ENCODE measurements at regions not wholly inside any gene's neighbourhood (a gene's known extent, or its start where the extent isn't known, plus 50 kb on each side); places are given as distances from the start of the nearest gene placed in this dataset.

DNA sequence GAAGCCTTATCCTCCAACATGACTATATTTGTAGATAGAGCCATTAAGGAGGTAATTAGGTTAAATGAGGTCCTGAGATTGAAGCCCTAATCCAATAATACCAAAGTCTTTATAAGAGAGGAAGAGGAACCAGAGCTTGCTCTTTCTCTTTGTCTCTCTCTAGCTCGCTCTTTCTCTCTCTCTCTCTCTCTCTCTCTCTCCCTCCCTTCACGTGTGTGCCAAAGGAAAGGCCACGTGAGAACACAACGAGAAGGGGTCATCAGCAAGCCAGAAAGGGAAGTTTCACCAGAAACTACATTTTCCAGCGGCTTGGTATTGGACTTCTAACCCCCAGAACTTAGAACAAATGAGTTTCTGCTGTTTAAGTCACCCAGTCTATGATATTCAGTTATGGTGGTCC lies 1540.5 kb downstream of the C4orf33 start:
- Histone ChIP-seq H3K9me3 (ENCODE audit: control insufficient read depth, insufficient read depth, low read length) (no peaks in the 10 kb centered on the region), H3K36me3 (ENCODE audit: control insufficient read depth, insufficient read depth, low read length) (no peaks in the 10 kb centered on the region), H3K4me3 (ENCODE audit: low read depth, low read length) (no peak overlapping the region), H3K27ac (ENCODE audit: low read depth, low read length) (no peak overlapping the region), H3K27me3 (ENCODE audit: control insufficient read depth, insufficient read depth, low read length) (no peaks in the 10 kb centered on the region), H3K4me1 (ENCODE audit: control insufficient read depth, insufficient read depth, low read length) (no peaks in the 10 kb centered on the region)
- DNase-seq (ENCODE audit: low read depth in 4 of 6, low spot score in 6 of 6) = no peak
- WGBS (ENCODE audit: insufficient coverage) = no CpG with 5 or more reads among the region's 5 CpGs

DNA sequence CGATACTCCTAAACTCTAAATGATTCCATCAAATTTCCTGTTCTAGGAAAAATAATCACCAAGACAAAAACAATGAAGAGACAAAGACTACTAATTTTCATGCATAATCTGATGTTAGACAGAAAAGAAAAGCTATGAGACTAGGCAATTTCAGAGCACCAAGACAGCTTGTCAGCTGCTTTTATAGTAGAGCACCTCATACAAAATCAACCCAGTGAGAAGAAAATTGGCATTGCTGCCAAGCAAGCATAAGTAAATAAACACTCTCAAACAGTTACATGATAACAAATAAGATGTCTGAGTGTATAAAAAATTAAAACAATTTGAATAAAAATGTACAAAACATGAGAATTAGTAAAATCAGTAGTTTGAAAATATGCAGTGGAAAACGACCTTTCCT lies 1544.6 kb downstream of the C4orf33 start:
- Histone ChIP-seq H3K4me1 (ENCODE audit: control insufficient read depth, insufficient read depth, low read length) (no peaks in the 10 kb centered on the region), H3K4me3 (ENCODE audit: low read depth, low read length) (no peak overlapping the region), H3K36me3 (ENCODE audit: control insufficient read depth, insufficient read depth, low read length) (no peaks in the 10 kb centered on the region), H3K27me3 (ENCODE audit: control insufficient read depth, insufficient read depth, low read length) (no peaks in the 10 kb centered on the region), H3K27ac (ENCODE audit: low read depth, low read length) (no peak overlapping the region), H3K9me3 (ENCODE audit: control insufficient read depth, insufficient read depth, low read length) (no peaks in the 10 kb centered on the region)
- no CpG with 5 or more reads among the region's 2 CpGs for WGBS (ENCODE audit: insufficient coverage)
- no peak for DNase-seq (ENCODE audit: low read depth in 4 of 6, low spot score in 6 of 6)

DNA sequence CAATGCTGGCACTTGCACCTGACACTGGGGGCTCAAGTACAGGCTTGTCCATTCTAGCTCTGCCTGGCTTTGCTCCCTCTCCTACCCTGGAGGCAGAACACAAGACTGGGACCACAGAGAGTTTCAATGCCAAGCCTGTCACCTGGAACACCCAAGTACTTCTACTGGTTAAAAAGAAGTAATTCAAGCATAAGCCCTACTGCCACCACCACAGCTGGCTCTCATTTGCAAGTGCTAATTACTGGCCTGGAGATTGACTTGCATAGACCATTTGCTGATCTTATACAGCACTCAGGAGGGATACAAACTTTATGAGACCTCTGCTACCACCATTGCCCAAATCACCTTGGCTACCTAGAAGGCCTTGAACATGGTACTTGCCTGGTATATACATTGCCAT lies 1550.9 kb downstream of the C4orf33 start:
- Histone ChIP-seq H3K9me3 (ENCODE audit: control insufficient read depth, insufficient read depth, low read length) (no peaks in the 10 kb centered on the region), H3K36me3 (ENCODE audit: control insufficient read depth, insufficient read depth, low read length) (no peaks in the 10 kb centered on the region), H3K4me1 (ENCODE audit: control insufficient read depth, insufficient read depth, low read length) (no peaks in the 10 kb centered on the region), H3K4me3 (ENCODE audit: low read depth, low read length) (no peak overlapping the region), H3K27me3 (ENCODE audit: control insufficient read depth, insufficient read depth, low read length) (no peaks in the 10 kb centered on the region), H3K27ac (ENCODE audit: low read depth, low read length) (no peak overlapping the region)
- no peak for DNase-seq (ENCODE audit: low read depth in 4 of 6, low spot score in 6 of 6)

DNA sequence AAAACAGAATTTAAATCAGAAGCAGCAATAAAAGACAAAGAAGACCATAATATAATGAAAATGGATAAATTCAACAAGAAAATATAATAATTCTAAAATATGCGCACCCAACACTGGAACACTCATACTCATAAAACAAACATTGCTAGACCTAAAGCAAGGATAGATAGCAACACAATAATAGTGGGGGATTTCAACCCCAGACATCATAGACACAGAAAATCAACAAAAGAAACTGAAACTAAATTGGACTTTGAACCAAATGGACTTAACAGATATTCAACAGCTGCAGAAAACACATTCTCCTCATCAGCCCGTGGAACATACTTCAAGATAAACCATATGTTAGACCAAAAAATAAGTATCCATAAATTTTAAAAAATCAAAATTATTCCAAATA lies 1552.6 kb downstream of the C4orf33 start:
- H3K27me3 ChIP-seq (ENCODE audit: control insufficient read depth, insufficient read depth, low read length) = no peaks in the 10 kb centered on the region
- H3K4me3 ChIP-seq (ENCODE audit: low read depth, low read length) = no peak overlapping the region
- H3K27ac ChIP-seq (ENCODE audit: low read depth, low read length) = no peak overlapping the region
- no peaks in the 10 kb centered on the region for H3K36me3 ChIP-seq (ENCODE audit: control insufficient read depth, insufficient read depth, low read length)
- DNase-seq (ENCODE audit: low read depth in 4 of 6, low spot score in 6 of 6) = no peak
- no peaks in the 10 kb centered on the region for H3K4me1 ChIP-seq (ENCODE audit: control insufficient read depth, insufficient read depth, low read length)
- H3K9me3 ChIP-seq (ENCODE audit: control insufficient read depth, insufficient read depth, low read length) = no peaks in the 10 kb centered on the region
- WGBS (ENCODE audit: insufficient coverage) = no CpG with 5 or more reads among the region's 2 CpGs

DNA sequence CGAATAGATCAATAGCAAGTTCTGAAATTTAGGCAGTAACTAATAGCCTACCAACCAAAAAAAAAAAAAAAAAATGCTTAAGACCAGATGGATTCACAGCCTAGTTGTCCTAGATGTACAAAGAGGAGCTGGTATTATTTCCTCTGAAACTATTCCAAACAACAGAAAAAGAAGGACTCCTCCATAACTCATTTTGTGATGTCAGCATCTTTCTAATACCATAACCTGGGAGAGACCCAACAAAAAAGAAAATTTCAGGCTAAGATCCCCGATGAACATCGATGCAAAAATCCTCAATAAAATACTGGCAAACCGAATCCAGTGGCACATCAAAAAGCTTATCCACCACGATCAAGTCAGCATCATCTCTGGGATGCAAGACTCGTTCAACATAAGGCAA lies 1557.9 kb downstream of the C4orf33 start:
- Histone ChIP-seq H3K4me3 (ENCODE audit: low read depth, low read length) (no peak overlapping the region), H3K36me3 (ENCODE audit: control insufficient read depth, insufficient read depth, low read length) (no peaks in the 10 kb centered on the region), H3K9me3 (ENCODE audit: control insufficient read depth, insufficient read depth, low read length) (peaks cover 1% of the 10 kb centered on the region), H3K27me3 (ENCODE audit: control insufficient read depth, insufficient read depth, low read length) (no peaks in the 10 kb centered on the region), H3K27ac (ENCODE audit: low read depth, low read length) (no peak overlapping the region), H3K4me1 (ENCODE audit: control insufficient read depth, insufficient read depth, low read length) (no peaks in the 10 kb centered on the region)
- no peak for DNase-seq (ENCODE audit: low read depth in 4 of 6, low spot score in 6 of 6)
- 97% methylated on average over 5 of the region's 6 CpGs for WGBS (ENCODE audit: insufficient coverage)

DNA sequence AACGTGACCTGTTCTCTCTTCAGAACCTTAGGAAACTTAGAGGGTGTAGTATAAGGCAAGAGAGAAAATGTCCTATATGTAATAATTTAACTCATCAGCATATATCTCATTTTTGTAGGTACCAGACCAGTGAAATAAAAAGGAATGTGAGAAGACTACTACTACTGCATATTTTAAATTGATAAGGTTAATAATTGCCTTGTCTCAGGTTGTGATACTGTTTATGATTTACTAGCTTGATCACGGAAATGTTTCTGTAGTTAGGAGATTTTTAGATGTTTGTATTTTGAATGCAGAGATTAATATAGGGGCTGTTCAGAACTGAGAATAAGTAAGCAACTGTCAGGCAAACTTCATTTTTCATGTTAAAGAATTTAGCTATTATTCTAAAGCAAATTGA lies 1563.4 kb downstream of the C4orf33 start:
- Histone ChIP-seq H3K36me3 (ENCODE audit: control insufficient read depth, insufficient read depth, low read length) (no peaks in the 10 kb centered on the region), H3K9me3 (ENCODE audit: control insufficient read depth, insufficient read depth, low read length) (peaks cover 1% of the 10 kb centered on the region), H3K27me3 (ENCODE audit: control insufficient read depth, insufficient read depth, low read length) (no peaks in the 10 kb centered on the region), H3K27ac (ENCODE audit: low read depth, low read length) (no peak overlapping the region), H3K4me1 (ENCODE audit: control insufficient read depth, insufficient read depth, low read length) (no peaks in the 10 kb centered on the region), H3K4me3 (ENCODE audit: low read depth, low read length) (no peak overlapping the region)
- DNase-seq (ENCODE audit: low read depth in 4 of 6, low spot score in 6 of 6) = no peak
- no CpG with 5 or more reads among the region's 2 CpGs for WGBS (ENCODE audit: insufficient coverage)

DNA sequence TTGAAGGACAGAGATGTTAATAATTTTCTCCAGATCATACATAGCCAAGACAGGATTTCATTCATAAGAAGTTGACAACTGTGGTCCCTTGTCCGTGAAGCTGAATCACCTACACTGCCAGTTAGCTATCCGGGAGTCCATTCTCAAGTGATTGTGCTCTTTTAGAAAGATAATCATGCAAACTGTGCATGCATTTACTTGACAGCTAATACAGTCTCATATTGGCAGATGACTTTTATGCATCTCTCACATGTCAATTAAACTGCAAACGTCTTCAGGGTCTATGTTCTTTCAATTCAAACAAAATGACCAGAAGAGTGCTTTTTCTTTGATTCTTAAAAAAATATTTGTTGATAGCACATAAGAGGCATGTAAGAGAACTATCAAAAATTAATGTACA lies 1572.9 kb downstream of the C4orf33 start:
- no peaks in the 10 kb centered on the region for H3K27me3 ChIP-seq (ENCODE audit: control insufficient read depth, insufficient read depth, low read length)
- no peak for DNase-seq (ENCODE audit: low read depth in 4 of 6, low spot score in 6 of 6)
- 85% methylated on average over 2 of the region's 3 CpGs for WGBS (ENCODE audit: insufficient coverage)
- H3K9me3 ChIP-seq (ENCODE audit: control insufficient read depth, insufficient read depth, low read length) = no peaks in the 10 kb centered on the region
- H3K27ac ChIP-seq (ENCODE audit: low read depth, low read length) = no peak overlapping the region
- H3K4me3 ChIP-seq (ENCODE audit: low read depth, low read length) = no peak overlapping the region
- no peaks in the 10 kb centered on the region for H3K4me1 ChIP-seq (ENCODE audit: control insufficient read depth, insufficient read depth, low read length)
- no peaks in the 10 kb centered on the region for H3K36me3 ChIP-seq (ENCODE audit: control insufficient read depth, insufficient read depth, low read length)

DNA sequence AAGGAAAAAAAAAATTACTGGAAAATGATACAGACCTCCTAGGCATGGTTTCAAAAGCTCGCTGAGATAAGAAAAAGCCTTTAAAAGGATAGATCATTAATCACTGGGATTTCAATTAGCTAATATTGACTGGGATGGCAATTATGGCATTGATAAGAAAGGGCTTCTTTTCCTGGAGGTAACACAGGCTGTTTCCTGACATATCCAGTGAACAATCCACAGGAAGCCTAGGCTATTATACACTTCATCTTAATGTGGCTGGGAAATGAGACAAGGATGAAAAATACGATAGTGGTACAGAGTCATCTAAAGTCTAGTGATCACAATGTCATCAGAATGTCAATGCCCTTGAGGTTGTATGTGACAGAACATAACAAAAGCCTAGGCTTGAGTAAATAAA lies 1579.3 kb downstream of the C4orf33 start:
- Histone ChIP-seq H3K27ac (ENCODE audit: low read depth, low read length) (no peak overlapping the region), H3K27me3 (ENCODE audit: control insufficient read depth, insufficient read depth, low read length) (no peaks in the 10 kb centered on the region), H3K9me3 (ENCODE audit: control insufficient read depth, insufficient read depth, low read length) (no peaks in the 10 kb centered on the region), H3K36me3 (ENCODE audit: control insufficient read depth, insufficient read depth, low read length) (no peaks in the 10 kb centered on the region), H3K4me1 (ENCODE audit: control insufficient read depth, insufficient read depth, low read length) (no peaks in the 10 kb centered on the region), H3K4me3 (ENCODE audit: low read depth, low read length) (no peak overlapping the region)
- 50% methylated on average over 1 of the region's 2 CpGs for WGBS (ENCODE audit: insufficient coverage)
- DNase-seq (ENCODE audit: low read depth in 4 of 6, low spot score in 6 of 6) = peak in 1 of 6 donors; percentile 25

DNA sequence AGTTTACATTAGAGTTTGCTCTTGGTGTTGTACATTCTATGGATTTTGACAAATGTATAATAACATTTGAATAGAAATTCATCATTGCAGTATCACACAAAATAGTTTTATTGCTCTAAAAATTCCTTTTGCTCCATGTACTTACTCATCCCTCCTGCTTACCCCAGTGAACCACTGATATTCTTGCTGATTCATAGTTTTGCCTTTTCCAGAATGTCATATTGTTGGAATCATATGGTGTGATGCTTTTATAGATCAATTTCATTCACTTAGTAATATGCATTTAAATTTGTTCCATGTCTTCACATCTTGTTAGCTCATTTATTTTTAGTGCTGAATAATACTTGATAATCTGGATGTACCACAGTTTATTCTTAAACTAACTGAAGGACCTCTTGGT lies 1593.2 kb downstream of the C4orf33 start:
- H3K4me3 ChIP-seq (ENCODE audit: low read depth, low read length) = no peak overlapping the region
- H3K27me3 ChIP-seq (ENCODE audit: control insufficient read depth, insufficient read depth, low read length) = no peaks in the 10 kb centered on the region
- no peak for DNase-seq (ENCODE audit: low read depth in 4 of 6, low spot score in 6 of 6)
- H3K36me3 ChIP-seq (ENCODE audit: control insufficient read depth, insufficient read depth, low read length) = no peaks in the 10 kb centered on the region
- no peaks in the 10 kb centered on the region for H3K9me3 ChIP-seq (ENCODE audit: control insufficient read depth, insufficient read depth, low read length)
- H3K27ac ChIP-seq (ENCODE audit: low read depth, low read length) = no peak overlapping the region
- no peaks in the 10 kb centered on the region for H3K4me1 ChIP-seq (ENCODE audit: control insufficient read depth, insufficient read depth, low read length)

DNA sequence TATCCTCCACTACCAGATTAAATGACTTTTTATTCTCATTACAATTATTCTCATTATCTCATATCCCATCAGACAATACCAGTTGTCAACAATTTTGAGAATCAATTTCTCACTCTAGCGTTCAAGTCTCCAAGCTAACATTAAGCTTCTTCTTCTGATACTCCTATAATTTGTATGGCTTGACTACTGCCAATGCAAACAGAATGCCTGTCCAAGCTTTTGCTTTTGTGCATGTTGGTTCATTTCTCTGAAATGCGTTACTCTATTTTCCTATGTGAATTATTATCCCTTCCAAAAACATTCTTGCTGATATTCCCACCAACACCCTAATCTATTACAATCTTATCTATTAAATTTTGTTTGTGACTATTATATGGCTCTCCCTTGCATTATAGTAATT lies 1602.3 kb downstream of the C4orf33 start:
- Histone ChIP-seq H3K9me3 (ENCODE audit: control insufficient read depth, insufficient read depth, low read length) (no peaks in the 10 kb centered on the region), H3K27me3 (ENCODE audit: control insufficient read depth, insufficient read depth, low read length) (no peaks in the 10 kb centered on the region), H3K4me3 (ENCODE audit: low read depth, low read length) (no peak overlapping the region), H3K4me1 (ENCODE audit: control insufficient read depth, insufficient read depth, low read length) (no peaks in the 10 kb centered on the region), H3K27ac (ENCODE audit: low read depth, low read length) (no peak overlapping the region), H3K36me3 (ENCODE audit: control insufficient read depth, insufficient read depth, low read length) (no peaks in the 10 kb centered on the region)
- DNase-seq (ENCODE audit: low read depth in 4 of 6, low spot score in 6 of 6) = no peak
- WGBS (ENCODE audit: insufficient coverage) = 67% methylated on average over 1 of the region's 2 CpGs

DNA sequence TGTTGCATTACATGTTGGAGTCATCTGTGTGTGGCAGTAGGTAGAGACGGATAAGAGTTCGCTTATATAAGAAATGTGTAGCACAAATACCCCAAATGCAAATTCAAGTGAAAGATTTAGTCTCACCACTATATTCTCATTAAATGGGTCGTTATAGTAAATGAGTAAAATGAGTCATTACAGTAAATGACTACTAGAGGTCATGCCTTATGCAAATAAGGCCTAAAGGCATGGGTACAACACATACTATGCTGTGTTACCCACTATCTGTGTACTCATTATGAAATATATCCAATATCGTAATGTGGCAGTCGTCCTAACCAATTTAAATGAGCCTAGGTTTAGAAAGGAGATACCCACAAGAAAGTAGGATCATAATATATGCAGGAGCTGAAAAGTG lies 1603.1 kb downstream of the C4orf33 start:
- Histone ChIP-seq H3K36me3 (ENCODE audit: control insufficient read depth, insufficient read depth, low read length) (no peaks in the 10 kb centered on the region), H3K4me3 (ENCODE audit: low read depth, low read length) (no peak overlapping the region), H3K9me3 (ENCODE audit: control insufficient read depth, insufficient read depth, low read length) (no peaks in the 10 kb centered on the region), H3K4me1 (ENCODE audit: control insufficient read depth, insufficient read depth, low read length) (no peaks in the 10 kb centered on the region), H3K27me3 (ENCODE audit: control insufficient read depth, insufficient read depth, low read length) (no peaks in the 10 kb centered on the region), H3K27ac (ENCODE audit: low read depth, low read length) (no peak overlapping the region)
- no peak for DNase-seq (ENCODE audit: low read depth in 4 of 6, low spot score in 6 of 6)
- WGBS (ENCODE audit: insufficient coverage) = no CpG with 5 or more reads among the region's 5 CpGs

All from spinal cord (tissue), 9 donors.